Pancreas (tissue), 10 donors: ENCODE measurements at regions not wholly inside any gene's neighbourhood (a gene's known extent, or its start where the extent isn't known, plus 50 kb on each side); places are given as distances from the start of the nearest gene placed in this dataset.

Experiments
- ATAC-seq, 4 donors: fragments of 200-7000 bp; cut with Tn5 transposase; one replicate each; pipeline versions ENCODE4 v1.8.0 to v1.9.1; 2020; ENCODE audit warnings: mild to moderate bottlenecking in 4 of 4, moderate library complexity in 4 of 4
- DNase-seq, 6 donors: peaks; one replicate each; pipeline ENCODE4 v3.0.0-alpha.2; 2020
- FAIRE-seq: peaks from 2 replicates; lab custom pipeline; 2012; peaks lifted over from hg19 to GRCh38; lab: Jason Lieb, UNC
- H3K27ac ChIP-seq, 4 donors: fragments of 200-600 bp; sonication (generic); 1 replicate in 3 of 4; 2 replicates in 1 of 4; pipeline versions ENCODE4 v1.5.0 to v1.8.0; 2020
- H3K27me3 ChIP-seq, 4 donors: fragments of 200-600 bp; one replicate each; pipeline ENCODE4 v1.8.0; 2021
- H3K36me3 ChIP-seq, 3 donors: fragments of 200-600 bp; sonication (generic) in 1 of 3; one replicate each; pipeline versions ENCODE4 v1.5.0 to v1.8.0; 2020 to 2021
- H3K4me1 ChIP-seq, 3 donors: fragments of 200-600 bp; one replicate each; pipeline ENCODE4 v1.8.0; 2021
- H3K4me3 ChIP-seq, 4 donors: fragments of 200-600 bp; sonication (generic) in 2 of 4; one replicate each; pipeline versions ENCODE4 v1.5.0 to v1.8.0; 2020 to 2021
- H3K9me3 ChIP-seq, 4 donors: fragments of 200-600 bp; one replicate each; pipeline ENCODE4 v1.8.0; 2021
- WGBS, 2 donors: extraction: QIAGEN DNeasy Blood & Tissue Kit; methylation state at CpG; one replicate each; pipeline ENCODE4 v1.1.7; 2013; 5-methylcytosine and 5-hydroxymethylcytosine counted together
- intact Hi-C, 3 donors: fragments of 100-400 bp; cut with DNase I; formaldehyde crosslinking; loops; one replicate each; pipeline versions ENCODE4 v1.11.1 to v1.14.2; 2022
- TF ChIP-seq, protein P1 (sequence below), 4 donors: fragments of 200-600 bp; sonication (generic) in 3 of 4; IDR thresholded peaks; one replicate each; pipeline versions ENCODE4 v1.5.0 to v1.8.0; 2021; ENCODE audit warnings: antibody characterized with exemption in 4 of 4
- donor health status: healthy with polysubstance abuse.
- donor health status: DM: no; HTN: no; CAD: no; lungs with moderate emphysema.
- donor health status: DM: no; HTN: no; CAD: no.
- donor health status: control.
- donor health status: control.
- donor health status: Bipolar disorder and iron deficiency.
- donor health status: DM: yes; HTN: yes; CAD: no.
- donor health status: DM: no; HTN: no; CAD: no.
- donor health status: DM: no; HTN: no; CAD: no.
- donor health status: DM: yes; HTN: yes; CAD: no.

DNA sequence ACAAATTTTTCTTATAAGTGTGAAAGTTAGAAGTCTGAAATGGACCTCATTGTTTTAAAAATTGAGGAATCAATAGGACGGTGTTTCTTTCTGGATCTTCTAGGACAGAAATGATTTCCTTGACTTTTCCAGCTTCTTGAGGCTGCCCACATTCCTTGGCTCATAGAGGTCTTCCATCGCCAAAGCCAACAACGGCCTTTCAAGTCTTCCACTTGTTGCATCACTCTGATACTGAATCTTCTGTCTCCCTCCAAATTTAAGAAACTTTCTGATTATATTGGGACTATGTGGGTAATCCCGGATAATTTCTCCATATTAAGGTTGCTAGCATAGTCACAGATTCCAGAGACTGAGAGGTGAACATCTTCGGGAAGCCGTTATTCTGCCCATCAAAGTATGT, 595.4 kb upstream of the ADAMTS5 start:
- ATAC-seq (no peak), DNase-seq (no peak), FAIRE-seq (no peak)
- 81 to 90% methylated on average over 6 of the region's 6 CpGs for WGBS, 2 donors
- H3K36me3 ChIP-seq = no peaks in the 10 kb centered on the region
- no peak overlapping the region for H3K4me3 ChIP-seq
- intact Hi-C loops = loop anchor here in 1 of 3 donors (10.0 kb wide), 1 partner anchor 678 kb away; no protein-coding TSS in a partner anchor
- TF ChIP-seq, protein P1, sequence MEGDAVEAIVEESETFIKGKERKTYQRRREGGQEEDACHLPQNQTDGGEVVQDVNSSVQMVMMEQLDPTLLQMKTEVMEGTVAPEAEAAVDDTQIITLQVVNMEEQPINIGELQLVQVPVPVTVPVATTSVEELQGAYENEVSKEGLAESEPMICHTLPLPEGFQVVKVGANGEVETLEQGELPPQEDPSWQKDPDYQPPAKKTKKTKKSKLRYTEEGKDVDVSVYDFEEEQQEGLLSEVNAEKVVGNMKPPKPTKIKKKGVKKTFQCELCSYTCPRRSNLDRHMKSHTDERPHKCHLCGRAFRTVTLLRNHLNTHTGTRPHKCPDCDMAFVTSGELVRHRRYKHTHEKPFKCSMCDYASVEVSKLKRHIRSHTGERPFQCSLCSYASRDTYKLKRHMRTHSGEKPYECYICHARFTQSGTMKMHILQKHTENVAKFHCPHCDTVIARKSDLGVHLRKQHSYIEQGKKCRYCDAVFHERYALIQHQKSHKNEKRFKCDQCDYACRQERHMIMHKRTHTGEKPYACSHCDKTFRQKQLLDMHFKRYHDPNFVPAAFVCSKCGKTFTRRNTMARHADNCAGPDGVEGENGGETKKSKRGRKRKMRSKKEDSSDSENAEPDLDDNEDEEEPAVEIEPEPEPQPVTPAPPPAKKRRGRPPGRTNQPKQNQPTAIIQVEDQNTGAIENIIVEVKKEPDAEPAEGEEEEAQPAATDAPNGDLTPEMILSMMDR (IDR thresholded peaks at IDR 0.05) = no peak
- H3K27me3 ChIP-seq = no peaks in the 10 kb centered on the region
- H3K9me3 ChIP-seq = no peaks in the 10 kb centered on the region
- H3K4me1 ChIP-seq = no peaks in the 10 kb centered on the region
- no peak overlapping the region for H3K27ac ChIP-seq

DNA sequence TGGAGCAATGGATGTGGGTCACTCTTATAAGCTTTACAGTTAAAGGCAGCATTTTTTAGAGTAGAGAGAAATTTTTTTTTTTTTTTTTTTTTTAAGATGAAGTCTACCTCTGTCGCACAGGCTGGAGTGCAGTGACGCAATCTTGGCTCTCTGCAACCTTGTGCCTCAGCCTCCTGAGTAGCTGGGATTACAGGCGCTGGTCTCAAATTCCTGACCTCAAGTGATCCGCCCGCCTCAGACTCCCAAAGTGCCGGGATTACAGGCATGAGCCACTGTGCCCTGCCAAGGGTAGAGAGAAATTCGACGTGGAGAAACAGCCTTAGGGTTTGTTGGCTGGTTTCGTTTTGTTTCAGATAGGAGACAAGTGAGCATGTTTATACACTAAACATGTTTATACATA, 594.2 kb upstream of the ADAMTS5 start:
- TF ChIP-seq, protein P1 (IDR thresholded peaks at IDR 0.05) = no peak
- Histone ChIP-seq H3K36me3 (no peaks in the 10 kb centered on the region), H3K4me1 (no peaks in the 10 kb centered on the region), H3K9me3 (no peaks in the 10 kb centered on the region), H3K27me3 (no peaks in the 10 kb centered on the region), H3K4me3 (no peak overlapping the region), H3K27ac (no peak overlapping the region)
- no peak for DNase-seq
- intact Hi-C loops = loop anchor here in 1 of 3 donors (10.0 kb wide), 1 partner anchor 676 kb away; no protein-coding TSS in a partner anchor
- WGBS, 2 donors = 77 to 81% methylated on average over 9 of the region's 9 CpGs
- FAIRE-seq = no peak
- ATAC-seq = no peak

DNA sequence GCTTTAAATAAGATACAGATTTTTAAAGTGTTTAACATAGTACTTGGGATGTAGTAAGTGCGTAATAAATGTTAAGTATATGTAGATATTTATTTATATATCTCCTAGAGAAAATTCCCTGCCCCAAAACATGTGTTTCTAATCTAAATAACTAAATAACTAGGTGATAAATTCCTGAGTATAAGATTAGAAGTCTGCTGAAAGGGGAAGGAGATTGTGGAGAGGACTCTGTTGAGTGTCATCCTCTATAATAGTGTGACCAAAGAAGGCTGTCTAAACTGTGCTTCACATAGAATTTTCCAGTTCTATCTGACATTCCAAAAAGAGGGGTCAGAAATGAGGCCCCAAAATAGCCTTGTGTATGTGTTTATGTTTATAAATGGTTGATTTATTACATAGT, 590.5 kb upstream of the ADAMTS5 start:
- intact Hi-C loops = loop anchor here in 1 of 3 donors (10.0 kb wide), 1 partner anchor 703 kb away; no protein-coding TSS in a partner anchor
- WGBS, 2 donors = 89 to 100% methylated on average over 1 of the region's 1 CpG
- Histone ChIP-seq H3K4me3 (no peak overlapping the region), H3K4me1 (no peaks in the 10 kb centered on the region), H3K27ac (no peak overlapping the region), H3K36me3 (no peaks in the 10 kb centered on the region), H3K27me3 (no peaks in the 10 kb centered on the region), H3K9me3 (no peaks in the 10 kb centered on the region)
- FAIRE-seq = no peak
- no peak for ATAC-seq
- TF ChIP-seq, protein P1 (IDR thresholded peaks at IDR 0.05) = no peak
- DNase-seq = no peak

DNA sequence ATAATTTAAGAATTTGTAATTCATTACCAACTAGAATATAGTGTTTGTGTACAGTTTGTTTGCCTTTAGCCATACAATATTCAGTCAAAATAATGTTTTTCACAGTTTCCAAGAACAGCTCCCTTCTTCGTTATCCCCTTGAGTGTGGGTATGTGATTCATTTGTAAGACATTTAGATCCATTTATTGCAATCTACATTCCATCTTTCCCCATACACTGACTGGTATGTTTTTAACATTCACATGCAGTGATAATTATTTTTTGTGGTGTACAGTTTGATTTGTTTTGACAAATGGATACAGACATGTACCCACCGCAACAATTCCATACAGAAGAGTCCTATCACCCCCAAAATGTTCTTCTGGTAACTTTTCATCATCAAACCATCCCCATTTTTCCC, 589.1 kb upstream of the ADAMTS5 start:
- TF ChIP-seq, protein P1 (IDR thresholded peaks at IDR 0.05) = no peak
- WGBS, 2 donors = 98 to 100% methylated on average over 2 of the region's 2 CpGs
- H3K27ac ChIP-seq = no peak overlapping the region
- no peaks in the 10 kb centered on the region for H3K9me3 ChIP-seq
- no peak for DNase-seq
- intact Hi-C loops = loop anchor here in 1 of 3 donors (10.0 kb wide), 1 partner anchor 701 kb away; no protein-coding TSS in a partner anchor
- H3K4me1 ChIP-seq = no peaks in the 10 kb centered on the region
- no peaks in the 10 kb centered on the region for H3K27me3 ChIP-seq
- no peak for FAIRE-seq
- no peaks in the 10 kb centered on the region for H3K36me3 ChIP-seq
- no peak for ATAC-seq
- H3K4me3 ChIP-seq = no peak overlapping the region

DNA sequence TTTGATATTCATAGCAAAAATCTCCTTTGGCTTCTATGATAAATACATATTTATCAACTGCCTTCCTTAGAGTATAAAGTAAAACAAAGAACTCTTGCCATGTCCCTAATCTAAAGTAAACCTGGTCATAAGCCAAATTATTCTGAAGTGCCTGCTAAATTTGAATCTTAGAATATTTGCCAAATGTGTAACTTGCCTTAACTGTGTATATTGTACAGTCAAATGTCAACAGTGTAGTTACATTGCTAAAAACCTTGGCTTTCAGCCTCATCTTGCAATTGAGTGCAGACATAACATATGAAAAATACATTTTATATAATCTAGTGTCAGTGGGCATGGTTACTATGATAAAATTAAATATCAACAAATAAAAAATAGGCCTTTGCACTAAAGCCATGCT, 583.4 kb upstream of the ADAMTS5 start:
- Histone ChIP-seq H3K4me3 (no peak overlapping the region), H3K36me3 (no peaks in the 10 kb centered on the region), H3K9me3 (no peaks in the 10 kb centered on the region), H3K27ac (no peak overlapping the region), H3K27me3 (no peaks in the 10 kb centered on the region), H3K4me1 (peaks cover 0 to 11% (median 6%) of the 10 kb centered on the region in 3 donors)
- peak; percentile 86 to 96 (median 86) for ATAC-seq
- intact Hi-C loops = loop anchor here in 1 of 3 donors (10.0 kb wide), 1 partner anchor 695 kb away; no protein-coding TSS in a partner anchor
- TF ChIP-seq, protein P1 (IDR thresholded peaks at IDR 0.05) = no peak
- FAIRE-seq = no peak
- DNase-seq = no peak
